NCI-H82 (cell line): ENCODE measurements at regions not wholly inside any gene's neighbourhood (a gene's known extent, or its start where the extent isn't known, plus 50 kb on each side); places are given as distances from the start of the nearest gene placed in this dataset.

ENCODE experiments used
- DNase-seq: peaks from one replicate; lab custom pipeline; 2025; lab: John Stamatoyannopoulos, UW

DNA sequence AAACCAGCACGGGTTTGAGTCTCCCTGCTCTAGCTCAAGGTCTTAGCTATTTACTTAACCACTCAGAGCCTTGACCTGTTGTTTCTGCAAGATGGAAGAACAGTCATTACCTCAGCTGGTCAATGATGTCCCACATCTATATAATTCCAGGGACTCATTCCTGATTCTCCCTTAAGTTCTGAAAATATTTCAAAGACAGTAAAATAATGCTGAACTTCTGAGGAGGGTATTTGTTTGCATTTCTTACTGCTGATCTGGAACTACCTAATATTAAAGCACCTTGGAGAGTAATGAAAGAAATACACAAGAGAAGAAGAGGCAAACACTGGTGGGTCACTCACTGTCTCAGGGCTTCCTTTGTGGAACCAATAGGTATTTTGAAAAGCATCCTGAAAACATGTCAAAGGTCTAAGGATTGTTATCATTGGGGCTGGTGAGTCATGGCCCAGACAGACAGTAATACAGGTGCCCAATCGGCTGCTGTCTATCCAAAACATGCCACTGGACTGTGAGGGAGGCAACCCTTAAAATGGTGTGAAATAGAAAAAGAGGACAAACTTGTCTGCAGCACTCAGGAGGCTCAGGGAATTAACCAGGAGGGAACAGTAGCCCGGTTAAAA is 88.7 kb upstream of the EGLN3 start:
- DNase-seq, result no peak

DNA sequence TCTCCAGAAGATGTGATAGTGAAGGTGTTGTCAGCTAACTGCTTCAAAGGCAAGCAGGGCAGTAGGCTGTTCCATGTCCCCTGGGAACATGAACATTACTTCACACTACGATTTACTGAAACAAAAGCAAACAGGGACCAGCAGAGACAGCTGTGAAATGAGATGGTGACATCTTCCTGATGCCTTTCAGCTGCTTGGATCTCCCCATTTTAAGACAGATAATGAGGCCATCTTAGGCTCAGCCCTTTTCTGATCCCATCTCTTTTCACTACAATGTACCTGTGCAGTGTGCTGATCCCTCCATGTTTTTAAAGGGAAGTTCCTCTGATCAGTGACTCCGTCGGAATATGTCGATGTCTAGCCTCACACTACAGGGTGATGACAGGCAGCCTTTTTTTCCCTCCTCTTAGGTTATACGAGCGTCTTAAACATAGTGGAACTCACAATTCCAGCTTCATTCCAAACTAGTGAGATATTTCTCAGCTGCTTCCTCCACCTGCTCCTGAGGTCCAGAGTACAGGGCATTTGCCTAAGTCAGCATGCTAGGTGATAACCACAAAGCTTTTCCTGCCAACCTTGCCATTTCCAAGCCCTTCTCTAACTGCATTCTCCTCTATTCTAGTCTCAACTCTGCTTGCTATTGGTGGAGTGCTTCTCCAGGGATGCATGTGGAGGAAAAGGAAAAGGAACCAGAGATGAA is 87.6 kb upstream of the EGLN3 start:
- DNase-seq, result no peak

DNA sequence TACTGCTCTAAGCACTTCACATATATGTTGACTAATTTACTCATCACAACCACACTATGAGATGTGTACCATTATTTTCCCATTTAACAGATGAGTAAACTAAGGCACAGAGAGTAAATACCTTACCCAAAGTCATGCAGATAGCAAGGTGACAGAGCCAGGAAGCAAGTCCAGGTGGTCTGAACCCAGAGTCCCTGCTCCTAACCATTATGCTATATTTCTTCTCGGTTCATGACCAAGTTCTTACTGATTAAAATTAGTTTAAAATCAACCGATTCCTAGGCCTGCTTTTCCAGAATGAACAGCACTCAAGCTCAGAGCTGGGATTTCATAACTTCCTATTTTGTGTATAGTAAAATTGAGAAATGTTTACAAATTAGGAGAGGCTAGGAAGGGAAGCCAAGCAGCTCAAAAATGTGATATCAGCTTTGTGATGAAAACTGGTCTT is 85.5 kb upstream of the EGLN3 start:
- no peak for DNase-seq

DNA sequence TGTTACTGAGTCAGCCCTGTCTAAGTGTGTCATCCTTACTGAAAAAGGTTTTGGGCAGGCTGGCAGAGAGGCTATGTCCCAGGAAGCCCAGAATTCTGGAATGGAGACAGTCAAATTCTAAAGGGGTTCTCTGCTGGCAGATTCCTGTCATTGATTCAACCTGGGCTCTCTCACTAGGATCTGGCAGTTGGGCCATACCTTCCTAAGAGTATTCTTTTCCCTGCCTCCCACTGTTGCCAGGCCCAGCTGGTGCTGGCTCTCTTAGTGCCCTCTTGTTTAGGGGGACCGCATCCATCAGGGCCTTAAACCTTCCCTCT is 85.0 kb upstream of the EGLN3 start:
- DNase-seq, result no peak

DNA sequence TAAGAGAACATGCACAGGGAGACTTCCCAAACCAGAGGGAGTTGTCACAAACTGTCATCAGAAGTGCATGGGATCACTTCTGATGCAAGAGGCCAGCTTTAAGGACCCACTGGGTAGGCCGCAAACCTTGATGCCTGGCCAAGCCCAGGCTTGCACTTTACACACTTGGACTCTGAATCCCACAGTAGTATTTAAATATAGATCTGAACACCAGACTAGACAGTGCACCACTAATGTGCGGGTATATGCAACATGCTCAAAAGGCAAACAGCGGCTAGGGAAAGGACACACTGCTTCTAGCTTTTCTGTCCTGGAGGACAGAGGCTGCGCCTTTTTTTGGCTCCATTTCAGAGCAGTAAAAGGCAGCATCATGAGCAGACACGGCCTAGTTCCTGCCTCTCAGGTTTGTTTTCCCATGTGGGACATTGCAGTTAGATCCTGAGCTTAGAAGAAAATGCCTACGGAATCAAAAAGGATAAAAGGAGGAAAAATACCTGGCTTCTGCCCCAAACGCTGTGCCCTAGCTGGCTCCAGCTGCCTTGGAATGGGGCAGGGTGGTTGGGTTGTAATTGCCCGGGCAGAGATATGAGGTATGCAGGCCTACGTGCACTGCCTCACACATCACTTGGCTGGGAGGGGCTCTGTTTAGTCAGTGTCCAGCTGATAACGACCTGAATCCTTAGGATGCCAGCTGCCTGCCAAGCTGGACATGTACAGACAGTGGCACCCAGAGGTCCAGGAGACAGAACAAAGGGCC is 84.5 kb upstream of the EGLN3 start:
- no peak for DNase-seq

DNA sequence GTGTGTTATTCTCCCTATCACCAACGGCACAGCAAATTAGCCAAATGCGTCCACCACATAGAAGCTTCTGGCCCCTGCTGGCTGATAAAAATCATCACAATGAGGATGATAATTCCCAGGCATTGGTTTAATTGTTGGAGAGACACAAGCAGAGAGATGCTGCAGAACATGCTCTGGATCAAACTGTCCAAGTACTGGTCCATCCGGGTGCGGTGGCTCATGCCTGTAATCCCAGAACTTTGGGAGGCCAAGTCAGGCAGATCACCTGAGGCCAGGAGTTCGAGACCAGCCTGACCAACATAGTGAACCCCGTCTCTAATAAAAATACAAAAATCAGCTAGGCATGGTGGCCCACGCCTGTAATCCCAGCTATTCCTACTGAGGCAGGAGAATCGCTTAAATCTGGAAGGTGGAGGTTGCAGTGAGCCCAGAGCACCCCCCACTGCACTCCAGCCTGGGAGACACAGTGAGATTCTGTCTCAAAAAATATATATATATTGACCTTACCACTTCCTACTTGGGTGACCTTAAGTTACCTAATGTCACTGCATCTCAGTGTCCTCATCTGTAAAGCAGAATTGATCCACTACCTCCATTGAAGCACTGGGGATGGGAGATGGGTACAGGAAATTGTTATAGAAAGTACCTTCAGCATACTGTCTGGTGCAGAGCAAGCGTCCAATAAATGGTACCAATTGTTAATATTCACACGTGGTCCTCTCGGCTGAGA is 83.7 kb upstream of the EGLN3 start:
- DNase-seq, result no peak

DNA sequence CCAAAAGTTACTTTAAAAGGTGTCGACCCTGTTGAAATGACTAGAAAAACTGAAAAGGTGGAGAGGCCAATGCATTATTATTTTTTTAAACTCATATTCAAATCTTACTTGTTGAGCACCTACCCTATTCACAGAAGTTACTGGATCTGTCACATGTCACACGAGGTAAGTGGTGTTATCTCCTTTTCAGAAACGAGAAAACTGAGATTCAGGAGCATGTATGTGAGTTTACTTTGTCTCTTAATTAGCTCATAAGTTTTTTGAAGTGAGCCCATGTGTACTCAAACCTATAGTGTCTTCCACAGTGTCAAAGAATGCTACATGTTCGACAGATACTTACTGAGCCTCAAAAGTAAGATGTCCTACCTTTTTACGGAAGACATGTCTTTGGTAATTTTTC is 81.8 kb upstream of the EGLN3 start:
- no peak for DNase-seq

DNA sequence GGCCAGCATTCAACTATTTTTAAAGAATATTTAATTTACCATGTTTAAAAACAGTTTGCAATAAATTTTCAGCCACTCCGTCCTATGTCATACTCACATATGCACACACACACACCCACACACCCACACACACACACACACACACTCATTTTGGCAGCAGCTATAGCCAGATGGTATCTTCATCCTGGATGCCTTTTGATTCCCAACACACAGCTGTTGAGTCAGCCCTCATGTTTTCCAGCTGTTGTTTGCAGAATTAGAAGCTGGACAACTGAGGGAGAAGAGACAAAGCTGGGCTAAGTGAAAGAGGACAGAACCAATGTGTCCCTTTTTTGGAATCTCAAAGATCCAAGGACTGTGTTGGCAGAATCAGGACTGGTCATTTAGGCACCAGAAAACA is 80.0 kb upstream of the EGLN3 start:
- peak; percentile 68 for DNase-seq

DNA sequence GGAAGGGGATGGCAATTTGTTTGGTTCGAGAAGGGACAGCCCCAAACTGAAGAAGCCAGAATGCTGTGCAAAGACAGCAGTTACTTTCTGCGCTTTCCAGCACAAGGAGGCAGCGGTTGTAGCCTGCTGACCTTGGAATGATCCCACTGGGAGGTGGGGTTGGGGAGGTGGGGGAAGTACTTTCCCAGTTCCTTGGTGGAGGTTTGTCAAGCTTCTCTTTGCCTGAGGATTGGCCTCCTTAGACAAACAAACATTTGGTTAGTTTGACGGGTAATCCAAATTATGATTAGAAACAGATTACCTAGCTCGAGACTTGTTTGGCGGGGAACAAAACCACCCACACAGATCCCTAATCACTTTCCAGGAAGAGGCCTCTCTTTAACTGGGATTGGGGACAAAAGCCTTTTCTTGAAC is 79.1 kb upstream of the EGLN3 start:
- DNase-seq, result peak; percentile 77

DNA sequence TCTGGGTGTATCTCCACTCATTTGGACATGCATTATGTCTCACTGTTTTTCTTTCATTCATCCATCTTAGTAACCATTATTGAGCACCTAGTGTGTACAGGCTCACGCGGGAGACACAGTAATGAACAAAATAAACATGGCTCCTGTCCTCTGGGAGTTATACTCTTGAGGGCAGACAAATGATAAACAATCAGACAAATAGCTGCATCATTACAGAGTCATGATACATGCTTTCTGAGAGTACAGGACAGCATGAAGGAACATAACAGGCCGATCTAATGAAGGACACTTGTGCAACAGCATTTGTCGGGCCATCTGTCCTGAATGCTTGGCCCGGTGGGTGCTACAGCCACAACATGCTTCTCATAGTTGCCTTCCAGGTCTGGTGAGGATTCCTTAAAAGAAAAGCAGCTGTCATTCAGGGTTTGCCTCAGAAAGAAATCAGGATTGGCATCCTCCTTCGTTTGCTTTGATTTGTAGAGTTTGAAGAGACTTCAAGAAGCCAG is 77.2 kb upstream of the EGLN3 start:
- no peak for DNase-seq

DNA sequence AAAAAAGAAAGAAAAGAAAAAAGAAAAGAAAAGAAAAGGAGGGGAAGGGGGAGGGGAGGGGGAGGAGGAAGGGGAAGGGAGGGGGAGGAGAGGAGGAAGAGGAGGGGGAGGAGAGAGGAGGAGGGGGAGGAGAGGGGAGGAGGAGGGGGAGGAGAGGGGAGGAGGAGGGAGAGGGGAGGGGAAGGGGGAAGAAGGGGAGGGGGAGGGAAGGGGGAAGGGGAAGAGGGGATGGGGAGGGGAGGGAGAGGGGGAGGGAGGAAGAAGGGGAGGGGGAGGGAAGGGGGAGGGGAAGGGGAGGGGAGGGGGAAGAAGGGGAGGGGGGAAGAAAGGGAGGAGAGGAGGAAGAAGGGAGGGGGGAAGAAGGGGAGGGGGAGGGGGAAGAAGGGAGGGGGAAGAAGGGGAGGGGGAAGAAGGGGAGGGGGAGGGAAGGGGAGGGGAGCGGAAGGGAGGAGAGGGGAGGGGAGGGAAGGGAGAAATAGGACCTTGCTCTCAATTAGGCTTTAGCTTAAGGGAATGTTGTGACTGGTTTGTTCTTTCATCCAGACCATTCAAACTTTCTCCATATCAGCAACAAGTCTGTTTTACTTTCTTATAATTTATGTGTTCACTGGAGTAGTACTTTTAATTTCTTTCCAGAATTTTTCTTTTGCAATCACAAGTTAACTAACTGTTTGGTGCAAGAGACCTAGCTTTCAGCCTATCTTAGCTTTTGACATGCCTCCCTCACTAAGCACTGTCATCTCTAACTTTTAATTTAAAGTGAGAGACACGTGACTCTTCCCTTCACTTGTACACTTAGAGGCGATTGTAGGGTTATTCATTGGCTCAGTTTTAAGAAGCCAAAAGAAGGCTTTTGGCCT is 76.5 kb upstream of the EGLN3 start:
- DNase-seq, result no peak

DNA sequence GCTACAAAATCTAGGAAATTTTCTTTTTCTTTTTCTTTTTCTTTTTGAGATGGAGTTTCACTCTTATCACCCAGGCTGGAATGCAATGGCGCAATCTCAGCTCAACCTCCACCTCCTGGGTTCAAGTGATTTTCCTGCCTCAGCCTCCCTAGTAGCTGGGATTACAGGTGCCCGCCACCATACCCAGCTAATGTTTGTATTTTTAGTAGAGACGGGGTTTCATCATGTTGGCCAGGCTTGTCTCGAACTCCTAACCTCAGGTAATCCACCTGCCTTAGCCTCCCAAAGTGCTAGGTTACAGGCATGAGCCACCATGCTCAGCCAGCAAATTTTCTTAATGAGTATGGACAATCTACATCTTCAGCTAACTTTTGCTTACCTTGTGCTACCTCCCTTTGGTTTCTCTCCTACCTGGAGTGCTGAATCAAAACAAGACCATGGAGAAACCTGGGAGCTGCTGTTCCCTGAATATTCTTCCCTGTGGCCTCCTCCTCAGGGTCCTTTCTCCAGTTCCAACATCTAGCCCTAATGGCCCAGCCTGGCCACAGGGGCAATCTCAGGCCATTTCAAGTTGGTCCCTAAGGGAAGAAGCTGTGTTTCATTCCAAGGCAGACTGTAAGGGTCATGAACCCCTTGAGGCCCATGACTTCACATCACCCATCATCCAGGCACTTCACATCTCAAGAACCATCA is 74.6 kb upstream of the EGLN3 start:
- DNase-seq, result no peak

DNA sequence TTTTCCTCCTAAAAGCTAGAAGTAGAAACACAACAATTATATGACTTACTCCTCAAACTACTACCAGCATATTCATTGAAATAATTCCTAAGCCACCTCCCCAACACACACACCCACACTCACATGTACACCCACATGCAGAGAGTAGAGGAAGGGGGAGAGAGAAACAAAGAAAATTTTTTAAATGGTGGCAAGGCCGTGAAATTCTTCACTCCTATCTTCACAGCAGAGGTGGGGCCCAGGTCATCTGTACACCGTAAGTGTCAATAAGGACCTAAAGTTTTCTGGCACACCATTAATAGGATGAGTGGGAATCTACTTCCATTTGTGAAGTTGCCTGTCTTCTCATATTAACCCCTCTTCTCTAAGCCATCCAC is 73.9 kb upstream of the EGLN3 start:
- no peak for DNase-seq

DNA sequence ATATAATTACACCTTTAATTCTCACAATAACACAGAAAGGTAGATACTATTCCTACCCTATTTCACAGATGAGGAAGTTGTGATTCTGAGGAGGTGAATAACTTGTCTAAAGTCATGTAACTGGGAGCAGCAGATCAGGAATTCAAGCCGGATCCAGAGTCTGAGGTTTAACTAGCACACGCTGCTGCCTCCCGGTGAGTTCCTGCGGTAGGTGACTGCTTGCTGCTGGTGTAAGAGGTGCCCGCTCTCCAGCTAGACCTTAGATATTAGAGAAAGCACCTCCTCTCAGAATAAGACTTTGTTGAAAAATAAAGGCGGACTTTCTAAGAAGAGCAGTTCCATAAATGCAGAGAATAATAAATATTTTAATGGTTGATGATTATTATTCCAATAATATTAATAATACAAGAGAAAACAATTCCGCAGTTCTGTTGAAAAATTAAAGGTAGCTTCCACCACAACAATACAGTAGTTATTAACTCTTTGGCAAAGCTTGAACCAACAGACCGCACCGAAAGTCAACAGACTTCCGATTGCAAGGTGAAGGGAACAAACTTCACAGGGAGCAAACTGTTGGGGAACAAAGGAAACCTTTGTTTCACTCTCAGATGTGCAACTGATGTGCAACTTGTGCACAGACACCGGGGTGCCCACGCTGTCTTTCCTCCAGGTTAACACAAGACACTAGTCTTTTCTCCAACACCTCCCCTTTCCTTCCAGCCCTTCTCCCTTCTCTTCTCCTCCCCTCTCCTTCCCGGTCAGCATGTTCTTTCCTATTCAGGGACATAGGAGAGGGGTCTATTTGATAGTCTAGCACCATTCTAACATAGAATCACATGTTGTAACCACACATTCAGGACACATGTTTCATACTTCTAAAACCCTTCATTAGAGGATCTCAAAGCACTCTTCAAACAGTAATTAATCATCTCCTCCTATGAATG is 73.2 kb upstream of the EGLN3 start:
- DNase-seq, result peak; percentile 3

DNA sequence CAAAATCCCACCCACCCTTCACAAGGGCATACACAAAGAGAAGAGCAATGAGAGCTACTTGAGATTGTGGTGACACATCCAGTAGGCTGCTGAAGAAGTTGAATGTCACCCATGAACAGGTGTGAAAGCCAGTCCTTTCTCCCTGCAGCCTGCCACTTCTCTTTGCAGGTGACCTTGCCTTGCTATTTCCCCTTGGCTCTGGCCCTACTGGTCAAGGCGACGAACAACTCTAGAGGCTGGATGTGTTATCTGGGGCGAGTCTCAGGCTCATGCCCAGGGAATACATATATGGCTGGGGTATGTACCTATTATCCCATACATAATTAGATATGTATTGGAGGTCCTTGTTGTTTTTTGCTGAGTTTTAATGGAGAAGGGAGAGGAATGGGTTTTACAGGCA is 70.2 kb upstream of the EGLN3 start:
- DNase-seq, result no peak

DNA sequence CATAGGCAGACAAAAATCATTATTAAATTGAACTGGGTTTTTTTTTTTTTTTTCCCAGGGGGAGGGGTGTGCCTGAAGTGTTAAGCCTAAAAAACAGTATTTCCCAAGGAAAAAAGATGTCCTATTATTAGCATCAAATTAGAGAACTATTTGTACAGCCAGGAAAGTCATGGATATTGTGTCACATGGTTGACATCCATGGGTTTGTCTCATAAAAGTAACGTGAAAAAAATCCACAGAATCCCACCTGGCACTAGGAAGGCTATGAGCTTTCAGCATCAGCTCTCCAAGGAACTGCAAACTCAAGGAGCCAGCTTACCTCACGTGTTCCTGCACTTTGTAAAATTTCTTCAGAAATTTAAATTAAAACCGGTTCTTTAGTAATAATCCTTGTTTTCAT is 69.1 kb upstream of the EGLN3 start:
- DNase-seq, result no peak

DNA sequence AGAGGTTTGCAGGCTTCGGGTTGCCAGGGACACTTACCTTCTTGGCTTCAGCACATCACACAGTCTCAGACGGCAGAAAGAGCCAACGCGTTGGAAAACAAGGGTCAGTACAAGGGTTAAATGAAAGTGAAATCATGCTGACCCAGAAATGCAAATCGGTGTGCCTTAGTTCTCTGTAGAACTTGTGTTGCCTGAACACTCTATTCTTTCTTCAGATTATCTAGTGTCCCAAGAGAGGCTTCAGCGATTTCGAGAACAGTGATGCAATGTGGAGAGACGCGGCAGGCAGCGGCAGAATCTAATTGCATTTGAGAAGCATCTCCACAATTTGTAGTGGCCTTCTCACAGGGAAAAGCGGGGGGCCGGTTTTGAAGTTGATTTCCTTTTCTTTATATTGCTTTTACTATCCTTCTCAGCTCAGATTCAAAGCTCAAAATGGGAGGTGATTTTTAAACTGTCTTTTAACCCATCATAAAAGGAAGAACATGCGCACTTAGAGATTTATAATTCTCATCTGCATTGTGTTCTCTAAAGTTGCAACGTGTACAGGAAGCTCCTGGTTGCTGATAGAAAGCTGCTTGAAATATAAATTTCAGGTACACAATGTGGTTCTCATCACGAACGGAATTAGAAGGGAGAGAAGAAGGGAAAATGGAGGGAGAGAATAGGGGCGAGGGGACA is 67.8 kb upstream of the EGLN3 start:
- DNase-seq, result no peak

DNA sequence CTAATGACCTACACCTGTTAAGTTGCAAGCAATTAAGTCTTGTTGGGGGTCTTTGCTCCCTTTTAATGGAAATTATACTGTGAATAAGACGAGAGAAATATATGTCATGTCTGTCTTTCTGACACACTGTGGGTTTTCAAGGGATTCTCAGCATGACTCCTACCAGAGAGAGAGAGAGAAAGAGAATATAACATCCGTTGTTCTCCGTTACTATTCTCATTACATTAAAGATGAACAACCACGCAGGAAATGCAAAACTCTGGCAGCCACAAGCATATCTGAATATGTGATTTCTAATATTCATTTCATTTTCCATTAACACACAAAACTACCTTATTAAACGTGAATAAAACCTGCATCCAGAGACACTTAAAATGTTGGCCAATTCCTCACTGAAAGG is 67.3 kb upstream of the EGLN3 start:
- no peak for DNase-seq

DNA sequence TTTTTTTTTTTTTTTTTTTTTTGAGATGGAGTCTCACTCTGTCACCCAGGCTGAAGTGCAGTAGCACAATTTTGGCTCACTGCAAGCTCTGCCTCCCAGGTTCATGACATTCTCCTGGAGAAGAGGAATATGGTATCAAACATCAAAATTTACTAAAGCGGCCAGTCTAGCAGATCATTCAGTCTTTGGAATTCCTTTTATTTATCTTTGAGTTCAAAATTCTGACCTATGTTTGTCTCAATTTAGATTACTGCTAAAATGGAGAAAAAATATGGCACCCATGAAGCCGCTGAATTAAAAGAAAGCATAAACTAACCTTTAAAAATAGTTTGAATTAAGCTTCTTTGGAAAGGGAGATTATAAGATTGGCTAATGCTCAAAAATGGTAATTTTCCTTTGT is 64.5 kb upstream of the EGLN3 start:
- no peak for DNase-seq
